OCI-LY1 (cell line): ENCODE measurements at regions not wholly inside any gene's neighbourhood (a gene's known extent, or its start where the extent isn't known, plus 50 kb on each side); places are given as distances from the start of the nearest gene placed in this dataset.

Experiments
- H2AFZ ChIP-seq: fragments of 200-600 bp; sonication (generic), shearing (Covaris generic); 2 replicates; pipeline ENCODE4 v1.6.0; 2014; ENCODE audit warnings: antibody characterized with exemption, mild to moderate bottlenecking, low read length
- H3F3A ChIP-seq: fragments of 200-600 bp; sonication (generic), shearing (Covaris generic); 2 replicates; pipeline ENCODE4 v1.6.0; 2014; ENCODE audit warnings: mild to moderate bottlenecking, antibody characterized with exemption, low read length, moderate library complexity; ENCODE audit not compliant: insufficient read depth
- H3K27ac ChIP-seq: fragments of 200-600 bp; sonication (generic); 2 replicates; pipeline ENCODE4 v1.5.1; 2014; ENCODE audit warnings: low read length, mixed run types, mild to moderate bottlenecking, low read depth; ENCODE audit not compliant: poor library complexity, severe bottlenecking
- H3K27me3 ChIP-seq: fragments of 200-600 bp; sonication (generic); 2 replicates; pipeline ENCODE4 v1.6.0; 2014; ENCODE audit warnings: antibody characterized with exemption, mild to moderate bottlenecking, low read length, moderate library complexity; ENCODE audit not compliant: insufficient read depth
- H3K36me3 ChIP-seq: fragments of 200-600 bp; sonication (generic); 2 replicates; pipeline ENCODE4 v1.6.1; 2014; ENCODE audit warnings: mild to moderate bottlenecking, antibody characterized with exemption, low read length, moderate library complexity, mixed read lengths; ENCODE audit not compliant: insufficient read depth
- H3K4me1 ChIP-seq: fragments of 200-600 bp; sonication (generic); 2 replicates; pipeline ENCODE4 v1.5.1; 2014; ENCODE audit warnings: mild to moderate bottlenecking, low read length, moderate library complexity; ENCODE audit not compliant: insufficient read depth, severe bottlenecking
- H3K4me2 ChIP-seq: fragments of 200-600 bp; sonication (generic), shearing (Covaris generic); 2 replicates; pipeline ENCODE4 v1.6.1; 2014; ENCODE audit warnings: low read length
- H3K4me3 ChIP-seq: fragments of 200-600 bp; sonication (generic); 2 replicates; pipeline ENCODE4 v1.5.1; 2014; ENCODE audit warnings: low read length, low read depth, mild to moderate bottlenecking, mixed read lengths; ENCODE audit not compliant: poor library complexity, severe bottlenecking
- H3K79me2 ChIP-seq: fragments of 200-600 bp; shearing (Covaris generic); 2 replicates; pipeline ENCODE4 v1.6.1; 2016; ENCODE audit warnings: mixed run types, low read length, mixed read lengths; ENCODE audit not compliant: insufficient read depth
- H3K9ac ChIP-seq: fragments of 200-600 bp; sonication (generic), shearing (Covaris generic); 2 replicates; pipeline ENCODE4 v1.6.1; 2014; ENCODE audit warnings: mild to moderate bottlenecking, low read length, mixed read lengths
- H3K9me2 ChIP-seq: fragments of 200-600 bp; sonication (generic), shearing (Covaris generic); 2 replicates; pipeline ENCODE4 v1.6.1; 2014; ENCODE audit warnings: low read depth, mild to moderate bottlenecking, low read length, mixed read lengths
- H3K9me3 ChIP-seq: fragments of 200-600 bp; shearing (Covaris generic); 2 replicates; pipeline ENCODE4 v1.6.1; 2014; ENCODE audit warnings: low read length, mixed read lengths
- H4K20me1 ChIP-seq: fragments of 200-600 bp; sonication (generic), shearing (Covaris generic); 2 replicates; pipeline ENCODE4 v1.6.0; 2016; ENCODE audit warnings: mild to moderate bottlenecking, low read length; ENCODE audit not compliant: insufficient read depth
- CTCF ChIP-seq: fragments of 200-600 bp; sonication (generic), shearing (Covaris generic); IDR thresholded peaks from 2 replicates; pipeline ENCODE4 v1.5.1; 2017; ENCODE audit warnings: mild to moderate bottlenecking, antibody characterized with exemption, low read length, moderate library complexity, mixed read lengths
- EZH2 ChIP-seq: fragments of 200-600 bp; sonication (generic), shearing (Covaris generic); IDR thresholded peaks from 2 replicates; pipeline ENCODE4 v1.8.0; 2017; ENCODE audit warnings: borderline replicate concordance, mixed run types, mild to moderate bottlenecking, antibody characterized with exemption, low read length, moderate library complexity, mixed read lengths

- H3K27ac ChIP-seq, result no peak overlapping the region
- H3K4me2 ChIP-seq, result no peak overlapping the region
- no peaks in the 10 kb centered on the region for H3K79me2 ChIP-seq
- no peaks in the 10 kb centered on the region for H3K36me3 ChIP-seq
- H3K9me2 ChIP-seq, result no peaks in the 10 kb centered on the region
- no peaks in the 10 kb centered on the region for H3K27me3 ChIP-seq
- no peak overlapping the region for H2AFZ ChIP-seq
- H3K4me3 ChIP-seq, result no peak overlapping the region
- H3K9me3 ChIP-seq, result no peaks in the 10 kb centered on the region
- H3K9ac ChIP-seq, result no peak overlapping the region
- no peaks in the 10 kb centered on the region for H3K4me1 ChIP-seq
- H3F3A ChIP-seq, result no peaks in the 10 kb centered on the region
- TF ChIP-seq EZH2, result no peak
- TF ChIP-seq CTCF, result no peak
- H4K20me1 ChIP-seq, result no peaks in the 10 kb centered on the region
Observed at GRCh38 chr9:82565188-82565969, 497.6 kb downstream of the RASEF start.

- Histone ChIP-seq H3K79me2 (no peaks in the 10 kb centered on the region), H3K4me3 (no peak overlapping the region)
- no peak for TF ChIP-seq CTCF
- no peak for TF ChIP-seq EZH2
Observed at GRCh38 chr9:82567953-82568352, 495.0 kb downstream of the RASEF start.

GRCh38 chr9:82570226-82570625 lies 492.7 kb downstream of the RASEF start:
- H3K36me3 ChIP-seq, result no peaks in the 10 kb centered on the region

More at GRCh38 chr9:82567953-82568352, 495.0 kb downstream of the RASEF start:
- no peak overlapping the region for H3K27ac ChIP-seq
- no peaks in the 10 kb centered on the region for H3K4me1 ChIP-seq
- no peaks in the 10 kb centered on the region for H3F3A ChIP-seq
- no peaks in the 10 kb centered on the region for H4K20me1 ChIP-seq
- H2AFZ ChIP-seq, result no peak overlapping the region
- H3K27me3 ChIP-seq, result no peaks in the 10 kb centered on the region
- H3K9me3 ChIP-seq, result no peaks in the 10 kb centered on the region
- H3K9ac ChIP-seq, result no peak overlapping the region
- no peaks in the 10 kb centered on the region for H3K36me3 ChIP-seq
- H3K4me2 ChIP-seq, result no peak overlapping the region
- H3K9me2 ChIP-seq, result no peaks in the 10 kb centered on the region

More at GRCh38 chr9:82570226-82570625, 492.7 kb downstream of the RASEF start:
- TF ChIP-seq CTCF (no peak), EZH2 (no peak)
- Histone ChIP-seq H4K20me1 (no peaks in the 10 kb centered on the region), H3F3A (no peaks in the 10 kb centered on the region; the same call in 1 of the 2 replicates), H3K4me2 (no peak overlapping the region), H3K4me3 (no peak overlapping the region), H2AFZ (no peak overlapping the region), H3K79me2 (no peaks in the 10 kb centered on the region), H3K9me2 (no peaks in the 10 kb centered on the region), H3K9ac (no peak overlapping the region), H3K9me3 (0 out of 2 replicates have a peak, but pooled peaks cover 2% of the 10 kb centered on the region), H3K27me3 (no peaks in the 10 kb centered on the region), H3K4me1 (no peaks in the 10 kb centered on the region), H3K27ac (no peak overlapping the region)
